ENCODE measurements at regions not wholly inside any gene's neighbourhood (a gene's known extent, or its start where the extent isn't known, plus 50 kb on each side); places are given as distances from the start of the nearest gene placed in this dataset.
"Not testable (repeated sequence)": the region's sequence is repeated elsewhere in the genome, so short reads cannot be mapped to it uniquely, and the experiment has no call there.

DNA sequence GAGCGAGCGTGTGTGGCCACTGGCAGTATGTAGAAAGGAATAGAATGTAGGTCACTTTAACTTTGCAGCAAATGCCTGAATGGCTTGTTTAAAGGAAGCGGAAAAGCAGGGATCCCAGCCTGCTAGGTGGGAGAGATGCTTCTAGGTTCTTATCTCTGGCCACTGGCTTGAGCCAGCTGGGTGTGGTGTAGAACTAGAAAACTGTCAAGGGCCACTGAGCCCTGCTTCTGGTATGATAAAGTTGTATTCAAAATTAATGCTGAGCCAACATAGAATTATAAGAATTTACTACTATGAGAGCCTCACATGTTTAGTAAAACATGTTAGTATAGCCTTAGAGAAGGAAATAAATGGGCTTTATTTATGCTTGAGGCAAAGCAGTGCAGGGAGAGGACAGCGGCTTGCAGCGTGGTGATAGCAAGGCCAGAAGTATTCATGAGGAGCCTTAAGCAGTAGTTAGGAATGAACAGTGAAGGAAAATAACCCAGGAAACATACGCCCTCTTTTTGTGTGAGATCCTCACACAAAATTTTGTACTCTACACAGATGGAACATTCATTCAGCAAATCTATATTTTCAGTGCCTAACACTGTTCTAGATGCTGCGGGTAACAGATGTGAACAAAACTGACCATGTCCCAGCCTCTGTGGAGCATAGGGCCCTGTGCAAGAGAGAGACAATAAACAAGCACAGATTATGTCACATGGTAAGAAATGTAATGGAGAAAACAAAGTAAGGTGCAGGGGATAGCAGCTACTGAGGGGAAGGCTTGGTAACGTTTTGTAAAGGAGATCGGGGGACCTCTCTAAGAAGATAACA lies 863.2 kb downstream of the DIAPH3 start:
- no peak overlapping the region for H3K27ac ChIP-seq (ENCODE audit: low read depth in 2 of 2, low read length in 1 of 2)
- H3K9me3 ChIP-seq (ENCODE audit: control insufficient read depth in 2 of 2, insufficient read depth in 1 of 2, low read depth in 1 of 2, low read length in 1 of 2): no peaks in the 10 kb centered on the region
- H3K4me3 ChIP-seq (ENCODE audit: low read depth in 1 of 2, low read length in 2 of 2): no peak overlapping the region
- H3K27me3 ChIP-seq (ENCODE audit: control insufficient read depth in 1 of 2, insufficient read depth in 2 of 2, low read length in 2 of 2): no peaks in the 10 kb centered on the region
- WGBS, 2 donors: 78 to 85% methylated on average over 9 of the region's 9 CpGs
- H3K36me3 ChIP-seq (ENCODE audit: control insufficient read depth in 2 of 2, insufficient read depth in 2 of 2, low read length in 1 of 2): no peaks in the 10 kb centered on the region
- no peaks in the 10 kb centered on the region for H3K4me1 ChIP-seq (ENCODE audit: control insufficient read depth in 2 of 2, insufficient read depth in 2 of 2, low read length in 1 of 2)

DNA sequence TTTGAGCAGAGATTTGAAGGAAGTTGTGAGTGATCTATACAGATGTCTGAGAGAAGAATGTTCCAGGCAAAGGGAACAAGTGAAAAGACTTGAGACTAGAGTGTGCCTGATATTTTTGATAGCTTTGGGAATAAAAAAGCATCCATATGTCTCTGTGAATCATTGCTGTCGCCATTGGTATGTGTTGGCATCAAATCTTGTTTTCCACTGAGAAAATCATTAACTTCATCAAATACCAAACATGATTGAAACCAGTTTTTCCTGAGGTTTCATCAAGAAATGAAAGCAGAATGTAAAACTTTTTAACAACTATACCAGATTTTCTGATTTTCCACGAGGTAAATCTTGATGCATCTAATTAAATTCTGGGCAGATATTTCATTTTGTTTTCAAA lies 862.6 kb downstream of the DIAPH3 start:
- no peak overlapping the region for H3K4me3 ChIP-seq (ENCODE audit: low read depth in 1 of 2, low read length in 2 of 2)
- H3K4me1 ChIP-seq (ENCODE audit: control insufficient read depth in 2 of 2, insufficient read depth in 2 of 2, low read length in 1 of 2): no peaks in the 10 kb centered on the region
- H3K36me3 ChIP-seq (ENCODE audit: control insufficient read depth in 2 of 2, insufficient read depth in 2 of 2, low read length in 1 of 2): no peaks in the 10 kb centered on the region
- WGBS, 2 donors: 45 to 46% methylated on average over 2 of the region's 2 CpGs
- H3K9me3 ChIP-seq (ENCODE audit: control insufficient read depth in 2 of 2, insufficient read depth in 1 of 2, low read depth in 1 of 2, low read length in 1 of 2): no peaks in the 10 kb centered on the region
- no peak overlapping the region for H3K27ac ChIP-seq (ENCODE audit: low read depth in 2 of 2, low read length in 1 of 2)
- no peaks in the 10 kb centered on the region for H3K27me3 ChIP-seq (ENCODE audit: control insufficient read depth in 1 of 2, insufficient read depth in 2 of 2, low read length in 2 of 2)

DNA sequence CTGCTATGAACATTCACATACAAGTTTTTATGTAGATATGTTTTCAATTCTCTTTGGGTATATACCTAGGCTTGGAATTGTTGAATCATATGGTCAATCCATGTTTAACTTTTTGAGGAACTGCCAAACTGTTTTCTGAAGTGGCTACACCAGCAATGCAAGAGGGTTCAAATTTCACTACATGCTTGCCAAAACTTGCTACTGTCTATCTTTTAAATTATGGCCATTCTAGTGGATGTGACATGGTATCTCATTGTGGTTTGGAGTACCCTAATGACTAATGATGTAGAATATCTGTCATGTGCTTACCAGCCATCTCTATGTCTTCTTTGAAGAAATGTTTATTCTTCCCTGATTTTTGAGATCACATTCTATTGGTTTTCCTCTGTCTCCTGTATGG lies 860.3 kb downstream of the DIAPH3 start:
- no peak overlapping the region for H3K27ac ChIP-seq (ENCODE audit: low read depth in 2 of 2, low read length in 1 of 2)
- H3K4me3 ChIP-seq (ENCODE audit: low read depth in 1 of 2, low read length in 2 of 2): no peak overlapping the region
- no peaks in the 10 kb centered on the region for H3K36me3 ChIP-seq (ENCODE audit: control insufficient read depth in 2 of 2, insufficient read depth in 2 of 2, low read length in 1 of 2)
- no peaks in the 10 kb centered on the region for H3K4me1 ChIP-seq (ENCODE audit: control insufficient read depth in 2 of 2, insufficient read depth in 2 of 2, low read length in 1 of 2)
- H3K27me3 ChIP-seq (ENCODE audit: control insufficient read depth in 1 of 2, insufficient read depth in 2 of 2, low read length in 2 of 2): no peaks in the 10 kb centered on the region
- H3K9me3 ChIP-seq (ENCODE audit: control insufficient read depth in 2 of 2, insufficient read depth in 1 of 2, low read depth in 1 of 2, low read length in 1 of 2): no peaks in the 10 kb centered on the region

DNA sequence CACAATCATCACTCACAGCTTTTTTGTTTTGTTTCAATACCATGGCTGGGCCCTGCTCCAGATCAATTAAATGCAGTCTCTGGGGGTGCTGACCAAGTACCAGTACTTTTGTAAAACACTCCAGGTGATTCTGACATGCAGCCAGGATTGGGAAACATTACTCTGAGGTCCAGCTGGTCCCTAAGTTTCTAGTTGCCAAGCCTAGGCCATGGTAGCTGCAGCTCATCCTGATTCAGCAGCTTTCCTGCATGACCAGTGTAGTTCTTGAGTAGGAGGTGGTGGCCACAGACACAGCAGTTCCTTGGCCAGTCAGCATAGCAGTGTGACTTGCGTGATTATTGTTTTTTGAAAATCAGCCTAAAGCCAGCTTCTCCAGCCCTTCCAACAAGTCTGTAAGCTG lies 859.1 kb downstream of the DIAPH3 start:
- Histone ChIP-seq H3K27me3 (ENCODE audit: control insufficient read depth in 1 of 2, insufficient read depth in 2 of 2, low read length in 2 of 2) (no peaks in the 10 kb centered on the region), H3K9me3 (ENCODE audit: control insufficient read depth in 2 of 2, insufficient read depth in 1 of 2, low read depth in 1 of 2, low read length in 1 of 2) (no peaks in the 10 kb centered on the region), H3K36me3 (ENCODE audit: control insufficient read depth in 2 of 2, insufficient read depth in 2 of 2, low read length in 1 of 2) (no peaks in the 10 kb centered on the region), H3K27ac (ENCODE audit: low read depth in 2 of 2, low read length in 1 of 2) (no peak overlapping the region), H3K4me1 (ENCODE audit: control insufficient read depth in 2 of 2, insufficient read depth in 2 of 2, low read length in 1 of 2) (no peaks in the 10 kb centered on the region), H3K4me3 (ENCODE audit: low read depth in 1 of 2, low read length in 2 of 2) (no peak overlapping the region)
- 93 to 94% methylated on average over 1 of the region's 1 CpG for WGBS, 2 donors

DNA sequence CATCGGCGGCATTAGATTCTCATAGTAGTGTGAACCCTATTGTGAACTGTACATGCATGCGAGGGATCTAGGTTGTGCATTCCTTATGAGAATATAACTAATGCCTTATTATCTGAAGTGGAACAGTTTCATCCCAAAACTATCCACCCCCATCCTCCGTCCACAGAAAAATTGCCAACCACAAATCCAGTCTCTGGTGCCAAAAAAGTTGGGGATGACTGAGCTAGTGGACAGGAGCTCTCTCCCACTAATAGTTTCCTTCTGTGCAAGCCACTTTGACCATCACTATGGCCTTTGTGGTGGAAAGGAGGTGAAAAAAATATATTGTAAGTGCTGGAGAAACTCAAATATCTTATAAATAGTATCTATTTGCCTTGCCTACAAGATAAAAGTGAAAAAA lies 857.8 kb downstream of the DIAPH3 start:
- no peak overlapping the region for H3K4me3 ChIP-seq (ENCODE audit: low read depth in 1 of 2, low read length in 2 of 2)
- H3K27me3 ChIP-seq (ENCODE audit: control insufficient read depth in 1 of 2, insufficient read depth in 2 of 2, low read length in 2 of 2): no peaks in the 10 kb centered on the region
- no peaks in the 10 kb centered on the region for H3K4me1 ChIP-seq (ENCODE audit: control insufficient read depth in 2 of 2, insufficient read depth in 2 of 2, low read length in 1 of 2)
- no peaks in the 10 kb centered on the region for H3K36me3 ChIP-seq (ENCODE audit: control insufficient read depth in 2 of 2, insufficient read depth in 2 of 2, low read length in 1 of 2)
- H3K27ac ChIP-seq (ENCODE audit: low read depth in 2 of 2, low read length in 1 of 2): no peak overlapping the region
- WGBS, 2 donors: 83 to 94% methylated on average over 4 of the region's 4 CpGs
- H3K9me3 ChIP-seq (ENCODE audit: control insufficient read depth in 2 of 2, insufficient read depth in 1 of 2, low read depth in 1 of 2, low read length in 1 of 2): no peaks in the 10 kb centered on the region

DNA sequence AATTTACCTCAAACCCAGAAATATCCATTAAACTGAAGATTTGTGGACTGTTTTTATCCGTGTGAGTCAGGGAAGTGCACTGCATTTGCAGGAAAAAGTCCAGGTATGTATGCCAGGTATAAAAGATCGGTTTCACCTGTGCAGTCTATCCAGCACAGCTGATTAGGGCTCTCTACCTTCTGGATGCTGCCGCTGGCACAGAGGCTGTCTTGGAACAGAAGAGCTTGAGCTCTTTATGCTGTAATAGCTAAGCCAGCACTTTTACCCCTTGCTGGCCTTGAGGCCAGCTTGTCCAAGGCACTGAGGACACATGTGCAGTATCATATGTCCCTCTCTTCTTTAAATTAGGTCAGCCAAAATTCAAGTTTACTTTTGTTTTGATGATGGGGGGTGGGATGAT lies 851.0 kb downstream of the DIAPH3 start:
- H3K36me3 ChIP-seq (ENCODE audit: control insufficient read depth in 2 of 2, insufficient read depth in 2 of 2, low read length in 1 of 2): no peaks in the 10 kb centered on the region
- 83 to 86% methylated on average over 3 of the region's 3 CpGs for WGBS, 2 donors
- peaks cover 0 to 2% of the 10 kb centered on the region in 2 donors for H3K9me3 ChIP-seq (ENCODE audit: control insufficient read depth in 2 of 2, insufficient read depth in 1 of 2, low read depth in 1 of 2, low read length in 1 of 2)
- H3K27ac ChIP-seq (ENCODE audit: low read depth in 2 of 2, low read length in 1 of 2): no peak overlapping the region
- H3K4me1 ChIP-seq (ENCODE audit: control insufficient read depth in 2 of 2, insufficient read depth in 2 of 2, low read length in 1 of 2): no peaks in the 10 kb centered on the region
- no peaks in the 10 kb centered on the region for H3K27me3 ChIP-seq (ENCODE audit: control insufficient read depth in 1 of 2, insufficient read depth in 2 of 2, low read length in 2 of 2)
- H3K4me3 ChIP-seq (ENCODE audit: low read depth in 1 of 2, low read length in 2 of 2): no peak overlapping the region

DNA sequence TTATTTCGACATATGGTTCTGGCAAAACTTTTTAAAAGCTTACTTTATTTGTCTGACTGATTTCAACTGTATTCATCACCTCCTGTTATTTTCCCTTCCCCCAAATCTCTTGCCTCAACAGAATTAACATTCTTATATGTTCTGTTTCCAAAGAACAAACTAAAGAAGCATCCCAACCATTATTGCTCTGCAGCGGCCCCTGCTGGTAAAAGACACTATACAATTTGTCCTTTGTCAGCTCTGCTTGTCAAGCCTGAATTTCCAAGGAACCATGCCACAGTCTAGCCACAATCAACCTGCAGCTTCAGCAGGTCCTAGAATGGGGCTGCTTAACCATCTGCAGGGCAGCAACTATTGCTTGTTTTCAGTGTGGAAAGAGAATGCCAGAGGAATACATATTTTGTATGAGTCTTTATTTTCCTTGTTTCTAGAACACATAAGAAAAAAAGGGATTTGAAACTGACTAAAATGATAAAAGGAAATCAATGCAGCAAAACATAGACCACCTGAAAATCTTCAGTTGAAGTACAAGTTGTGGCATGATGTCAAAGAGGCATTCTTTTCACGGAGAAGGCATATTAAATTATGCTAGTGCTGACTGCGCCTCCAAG lies 845.3 kb downstream of the DIAPH3 start:
- no peak overlapping the region for H3K4me3 ChIP-seq (ENCODE audit: low read depth in 1 of 2, low read length in 2 of 2)
- no peaks in the 10 kb centered on the region for H3K4me1 ChIP-seq (ENCODE audit: control insufficient read depth in 2 of 2, insufficient read depth in 2 of 2, low read length in 1 of 2)
- H3K27me3 ChIP-seq (ENCODE audit: control insufficient read depth in 1 of 2, insufficient read depth in 2 of 2, low read length in 2 of 2): no peaks in the 10 kb centered on the region
- no peak overlapping the region for H3K27ac ChIP-seq (ENCODE audit: low read depth in 2 of 2, low read length in 1 of 2)
- H3K9me3 ChIP-seq (ENCODE audit: control insufficient read depth in 2 of 2, insufficient read depth in 1 of 2, low read depth in 1 of 2, low read length in 1 of 2): peaks cover 0 to under 1% of the 10 kb centered on the region in 2 donors
- no peaks in the 10 kb centered on the region for H3K36me3 ChIP-seq (ENCODE audit: control insufficient read depth in 2 of 2, insufficient read depth in 2 of 2, low read length in 1 of 2)
- WGBS, 2 donors: 43 to 47% methylated on average over 4 of the region's 4 CpGs

DNA sequence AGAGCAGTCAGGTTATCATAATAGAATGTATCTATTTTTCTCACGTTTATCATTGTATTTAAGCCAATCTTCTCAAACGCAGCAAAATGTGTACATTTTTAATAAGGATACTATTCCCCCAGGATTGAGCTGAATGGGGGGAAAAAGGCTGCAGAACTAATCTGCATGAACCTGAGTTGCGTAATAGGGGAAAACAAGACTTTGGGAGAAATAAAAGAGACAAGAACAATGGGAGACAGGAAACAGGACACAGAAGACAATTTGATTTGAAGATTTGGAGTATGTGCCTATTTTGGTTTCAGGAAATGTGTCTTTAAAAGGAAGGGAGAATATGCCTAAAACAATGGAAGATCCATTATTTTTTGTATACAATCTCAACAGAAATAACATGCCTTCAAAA lies 844.5 kb downstream of the DIAPH3 start:
- Histone ChIP-seq H3K27ac (ENCODE audit: low read depth in 2 of 2, low read length in 1 of 2) (no peak overlapping the region), H3K4me1 (ENCODE audit: control insufficient read depth in 2 of 2, insufficient read depth in 2 of 2, low read length in 1 of 2) (no peaks in the 10 kb centered on the region), H3K36me3 (ENCODE audit: control insufficient read depth in 2 of 2, insufficient read depth in 2 of 2, low read length in 1 of 2) (no peaks in the 10 kb centered on the region), H3K4me3 (ENCODE audit: low read depth in 1 of 2, low read length in 2 of 2) (no peak overlapping the region), H3K27me3 (ENCODE audit: control insufficient read depth in 1 of 2, insufficient read depth in 2 of 2, low read length in 2 of 2) (no peaks in the 10 kb centered on the region), H3K9me3 (ENCODE audit: control insufficient read depth in 2 of 2, insufficient read depth in 1 of 2, low read depth in 1 of 2, low read length in 1 of 2) (no peaks in the 10 kb centered on the region)
- 61% methylated on average over 3 of the region's 3 CpGs for WGBS, 2 donors

DNA sequence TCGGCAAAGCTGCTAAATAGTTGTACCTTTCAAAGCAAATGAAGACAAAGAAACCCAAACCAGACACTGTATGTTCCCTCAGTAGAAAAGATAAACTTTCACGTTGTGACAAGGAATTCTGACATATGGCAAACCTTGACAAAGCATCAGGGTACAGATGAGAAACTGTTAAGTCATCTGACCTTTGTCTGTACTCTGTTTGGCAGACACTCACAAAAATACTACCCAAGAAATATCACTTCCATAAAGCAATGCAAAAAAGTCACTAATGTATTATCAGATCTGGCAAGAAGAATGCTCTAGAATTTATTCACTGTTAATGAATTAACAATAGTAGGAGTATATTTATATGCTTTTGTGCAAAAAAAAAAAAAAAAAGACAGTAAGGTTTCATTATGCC lies 843.7 kb downstream of the DIAPH3 start:
- Histone ChIP-seq H3K9me3 (ENCODE audit: control insufficient read depth in 2 of 2, insufficient read depth in 1 of 2, low read depth in 1 of 2, low read length in 1 of 2) (no peaks in the 10 kb centered on the region), H3K27ac (ENCODE audit: low read depth in 2 of 2, low read length in 1 of 2) (no peak overlapping the region), H3K4me1 (ENCODE audit: control insufficient read depth in 2 of 2, insufficient read depth in 2 of 2, low read length in 1 of 2) (no peaks in the 10 kb centered on the region), H3K4me3 (ENCODE audit: low read depth in 1 of 2, low read length in 2 of 2) (no peak overlapping the region), H3K36me3 (ENCODE audit: control insufficient read depth in 2 of 2, insufficient read depth in 2 of 2, low read length in 1 of 2) (no peaks in the 10 kb centered on the region), H3K27me3 (ENCODE audit: control insufficient read depth in 1 of 2, insufficient read depth in 2 of 2, low read length in 2 of 2) (no peaks in the 10 kb centered on the region)
- WGBS, 2 donors: 50 to 53% methylated on average over 2 of the region's 2 CpGs

DNA sequence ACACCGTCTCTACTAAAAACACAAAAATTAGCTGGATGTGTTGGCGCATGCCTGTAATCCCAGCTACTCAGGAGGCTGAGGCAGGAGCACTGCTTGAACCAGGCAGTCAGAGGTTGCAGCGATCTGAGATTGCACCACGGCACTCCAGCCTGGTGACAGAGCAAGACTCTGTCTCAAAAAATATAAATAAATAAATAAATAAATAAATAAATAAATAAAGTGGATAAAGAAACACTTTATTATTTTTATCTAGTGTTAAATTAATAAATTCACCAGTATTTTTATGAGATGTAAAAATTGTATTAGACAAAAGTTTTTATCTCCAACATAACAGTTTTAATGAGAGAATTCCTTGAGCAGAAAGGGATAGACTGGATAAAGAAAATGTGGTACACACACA lies 839.3 kb downstream of the DIAPH3 start:
- not testable (repeated sequence) for H3K27ac ChIP-seq (ENCODE audit: low read depth in 2 of 2, low read length in 1 of 2); H3K9me3 ChIP-seq (ENCODE audit: control insufficient read depth in 2 of 2, insufficient read depth in 1 of 2, low read depth in 1 of 2, low read length in 1 of 2); H3K4me3 ChIP-seq (ENCODE audit: low read depth in 1 of 2, low read length in 2 of 2); H3K36me3 ChIP-seq (ENCODE audit: control insufficient read depth in 2 of 2, insufficient read depth in 2 of 2, low read length in 1 of 2); H3K4me1 ChIP-seq (ENCODE audit: control insufficient read depth in 2 of 2, insufficient read depth in 2 of 2, low read length in 1 of 2); H3K27me3 ChIP-seq (ENCODE audit: control insufficient read depth in 1 of 2, insufficient read depth in 2 of 2, low read length in 2 of 2)
- WGBS, 2 donors: 92 to 95% methylated on average over 4 of the region's 4 CpGs

Measured in esophagus (tissue), 2 donors.